ENCODE measurements at regions not wholly inside any gene's neighbourhood (a gene's known extent, or its start where the extent isn't known, plus 50 kb on each side); places are given as distances from the start of the nearest gene placed in this dataset.

- no peaks in the 10 kb centered on the region for H3K4me1 ChIP-seq (ENCODE audit: control insufficient read depth, extremely low read depth, insufficient read depth, low read length)
- H3K27me3 ChIP-seq (ENCODE audit: control insufficient read depth in 2 of 2, insufficient read depth in 2 of 2, low read length in 2 of 2): no peaks in the 10 kb centered on the region
- intact Hi-C loops (cut with micrococcal nuclease) (no loop called here), dilution Hi-C loops (cut with MboI; ENCODE audit: extremely low pct_ligation_motif_present, low sequenced_read_pairs) (no loop called here)
- DNase-seq (ENCODE audit: low read depth, low spot score) (no peak), FAIRE-seq (no peak)
- H2AFZ ChIP-seq (ENCODE audit: low read depth, low read length): no peak overlapping the region
- no peak overlapping the region for H3K4me3 ChIP-seq (replicated peaks in 1 of 3; ENCODE audit: insufficient read depth in 1 of 3, low read depth in 1 of 3, low read length in 3 of 3)
- H3K9ac ChIP-seq (replicated peaks; ENCODE audit: extremely low read depth, insufficient read depth, low read length): no peak overlapping the region
- TF ChIP-seq POLR2A (IDR thresholded peaks at IDR 0.05; ENCODE audit: low read depth, low read length) (no peak), MYC (IDR thresholded peaks at IDR 0.05; ENCODE audit: low read depth, low read length) (no peak), GATA2 (IDR thresholded peaks at IDR 0.05; ENCODE audit: insufficient read depth, insufficient read length, low read depth, low read length) (no peak), MAX (IDR thresholded peaks at IDR 0.05; ENCODE audit: insufficient read depth, insufficient read length) (no peak), CTCF (IDR thresholded peaks at IDR 0.05; ENCODE audit: extremely low read depth in 1 of 2, insufficient read depth in 1 of 2, low read depth in 1 of 2, low read length in 2 of 2) (no peak), JUN (IDR thresholded peaks at IDR 0.05; ENCODE audit: borderline replicate concordance, insufficient read depth, insufficient read length, low read depth) (no peak)
- no peak overlapping the region for H3K4me2 ChIP-seq (ENCODE audit: insufficient read depth, low read length)
- no peak overlapping the region for H3K27ac ChIP-seq (ENCODE audit: insufficient read depth, low read depth, low read length)
- no peaks in the 10 kb centered on the region for H3K9me1 ChIP-seq (replicated peaks; ENCODE audit: control insufficient read depth, extremely low read depth, insufficient read depth, low read length)
- no peaks in the 10 kb centered on the region for H3K9me3 ChIP-seq (replicated peaks; ENCODE audit: control insufficient read depth, insufficient read depth, low read length)
- no peaks in the 10 kb centered on the region for H4K20me1 ChIP-seq (replicated peaks; ENCODE audit: control insufficient read depth, extremely low read depth, insufficient read depth, low read length)
- POLR2A ChIA-PET: no interaction called here
- H3K79me2 ChIP-seq (ENCODE audit: control insufficient read depth, insufficient read depth, low read length): no peaks in the 10 kb centered on the region
- no TSS peak for BruUV-seq (replicated peaks)
- CTCF ChIA-PET: no interaction called here
- no peaks in the 10 kb centered on the region for H3K36me3 ChIP-seq (ENCODE audit: control insufficient read depth in 2 of 2, extremely low read depth in 1 of 2, insufficient read depth in 2 of 2, low read length in 2 of 2)
Measured at GRCh38 chr2:155485141-155485842, 786.8 kb downstream of the KCNJ3 start.
